B cell (primary cell): ENCODE measurements at regions not wholly inside any gene's neighbourhood (a gene's known extent, or its start where the extent isn't known, plus 50 kb on each side); places are given as distances from the start of the nearest gene placed in this dataset.

Source experiments
- ATAC-seq: fragments of 200-7000 bp; cut with Tn5 transposase; one replicate; pipeline ENCODE4 v1.10.0; 2021; ENCODE audit warnings: low read depth, mild to moderate bottlenecking, moderate number of reproducible peaks, moderate library complexity
- CTCF ChIA-PET: fragments of 350-600 bp; sonication (Branson Sonifier 250); formaldehyde crosslinking; loops from one replicate; lab custom pipeline; 2021; ENCODE audit warnings: antibody characterized with exemption, inconsistent platforms; lab: Charles Lee
- POLR2A ChIA-PET: fragments of 350-600 bp; sonication (Branson Sonifier 250); formaldehyde crosslinking; loops from one replicate; lab custom pipeline; 2021; ENCODE audit warnings: antibody characterized with exemption; lab: Charles Lee
- DNase-seq: peaks from one replicate; pipeline ENCODE4 v3.0.0; 2013
- H2AFZ ChIP-seq: 2 replicates; pipeline ENCODE4 v1.6.1; 2012; ENCODE audit warnings: mild to moderate bottlenecking, low read depth, low read length; ENCODE audit not compliant: insufficient read depth, poor library complexity, severe bottlenecking
- H3K27ac ChIP-seq, 2 donors: 1 replicate in 1 of 2; 2 replicates in 1 of 2; pipeline ENCODE4 v1.5.1; 2012 to 2013; ENCODE audit warnings: low read length in 2 of 2, mild to moderate bottlenecking in 2 of 2, moderate library complexity in 1 of 2
- H3K27me3 ChIP-seq, 4 experiments: fragments of 200-600 bp in 1 of 4; sonication (generic) in 1 of 4; replicated peaks in 1 of 4; 1 replicate in 2 of 4; 2 replicates in 2 of 4; pipeline versions ENCODE4 v1.6.1 to v1.7.0; 2013 to 2016; ENCODE audit warnings: low read length in 3 of 4, mild to moderate bottlenecking in 2 of 4, mixed read lengths in 1 of 4, moderate library complexity in 1 of 4; ENCODE audit not compliant: insufficient read depth in 4 of 4, control insufficient read depth in 3 of 4; ENCODE audit errors: control extremely low read depth in 1 of 4
- H3K36me3 ChIP-seq, 2 experiments: replicated peaks in 1 of 2; 1 replicate in 1 of 2; 2 replicates in 1 of 2; pipeline versions ENCODE4 v1.6.1 to v1.7.1; 2013; ENCODE audit warnings: low read length in 1 of 2; ENCODE audit not compliant: insufficient read depth in 2 of 2, control insufficient read depth in 1 of 2; ENCODE audit errors: control extremely low read depth in 1 of 2, extremely low read depth in 1 of 2
- H3K4me1 ChIP-seq, 2 donors: fragments of 200-600 bp in 1 of 2; sonication (generic) in 1 of 2; 1 replicate in 1 of 2; 2 replicates in 1 of 2; pipeline versions ENCODE4 v1.5.1 to v1.6.1; 2013 to 2017; ENCODE audit warnings: low read length in 2 of 2; ENCODE audit not compliant: control insufficient read depth in 2 of 2, insufficient read depth in 2 of 2
- H3K4me2 ChIP-seq: replicated peaks from 2 replicates; pipeline ENCODE3; 2012; ENCODE audit warnings: mild to moderate bottlenecking, low read depth, low read length; ENCODE audit not compliant: poor library complexity, severe bottlenecking
- H3K4me3 ChIP-seq, 5 experiments: fragments of 200-600 bp in 1 of 5; sonication (generic) in 1 of 5; 1 replicate in 3 of 5; 2 replicates in 2 of 5; pipeline versions ENCODE4 v1.5.1 to v1.7.0; 2011 to 2016; ENCODE audit warnings: low read length in 4 of 5, mild to moderate bottlenecking in 4 of 5, low read depth in 2 of 5, control low read depth in 1 of 5, moderate library complexity in 1 of 5; ENCODE audit not compliant: insufficient read depth in 1 of 5; ENCODE audit errors: control extremely low read depth in 1 of 5, extremely low read depth in 1 of 5
- H3K79me2 ChIP-seq: fragments of 200-600 bp; sonication (generic); one replicate; pipeline ENCODE4 v1.6.0; 2016; ENCODE audit warnings: low read length; ENCODE audit not compliant: control insufficient read depth, insufficient read depth
- H3K9ac ChIP-seq: fragments of 200-600 bp; sonication (generic); 2 replicates; pipeline ENCODE4 v1.6.1; 2017; ENCODE audit warnings: mild to moderate bottlenecking, low read length, moderate library complexity
- H3K9me3 ChIP-seq, 3 donors: one replicate each; pipeline versions ENCODE4 v1.6.1 to v1.7.1; 2013; ENCODE audit warnings: low read length in 2 of 3; ENCODE audit not compliant: control insufficient read depth in 2 of 3, insufficient read depth in 1 of 3; ENCODE audit errors: control extremely low read depth in 1 of 3
- H4K20me1 ChIP-seq: 2 replicates; pipeline ENCODE4 v1.6.0; 2012; ENCODE audit warnings: mild to moderate bottlenecking, low read length; ENCODE audit not compliant: insufficient read depth, control insufficient read depth, poor library complexity, severe bottlenecking
- H3K27ac Mint-ChIP-seq: one replicate; pipeline ENCODE4 v1.8.0; 2021; ENCODE audit warnings: mixed read lengths
- H3K27me3 Mint-ChIP-seq: one replicate; pipeline ENCODE4 v1.8.0; 2021; ENCODE audit warnings: mixed read lengths
- H3K4me1 Mint-ChIP-seq: one replicate; pipeline ENCODE4 v1.8.0; 2021; ENCODE audit warnings: mixed read lengths
- H3K4me3 Mint-ChIP-seq: one replicate; pipeline ENCODE4 v1.8.0; 2021; ENCODE audit warnings: mixed read lengths
- H3K9me3 Mint-ChIP-seq: one replicate; pipeline ENCODE4 v1.8.0; 2022; ENCODE audit warnings: mixed read lengths; ENCODE audit not compliant: insufficient read depth
- EZH2 ChIP-seq: IDR thresholded peaks from 2 replicates; pipeline ENCODE4 v1.6.1; 2012; ENCODE audit warnings: borderline replicate concordance, low read depth, mild to moderate bottlenecking, moderate library complexity, low read length; ENCODE audit not compliant: insufficient read depth, poor library complexity, severe bottlenecking
- WGBS: methylation state at CpG from one replicate; pipeline ENCODE4 v1.1.5; 2013; ENCODE audit warnings: missing lambda C conversion rate; ENCODE audit not compliant: insufficient coverage; 5-methylcytosine and 5-hydroxymethylcytosine counted together
- intact Hi-C: fragments of 100-400 bp; cut with micrococcal nuclease; formaldehyde crosslinking; loops from one replicate; pipeline ENCODE4 v1.10.0; 2022
- TF ChIP-seq, protein P1 (sequence below): fragments of 200-600 bp; IDR thresholded peaks from one replicate; pipeline ENCODE4 v1.8.0; 2022; ENCODE audit warnings: antibody characterized with exemption, mild to moderate bottlenecking

DNA sequence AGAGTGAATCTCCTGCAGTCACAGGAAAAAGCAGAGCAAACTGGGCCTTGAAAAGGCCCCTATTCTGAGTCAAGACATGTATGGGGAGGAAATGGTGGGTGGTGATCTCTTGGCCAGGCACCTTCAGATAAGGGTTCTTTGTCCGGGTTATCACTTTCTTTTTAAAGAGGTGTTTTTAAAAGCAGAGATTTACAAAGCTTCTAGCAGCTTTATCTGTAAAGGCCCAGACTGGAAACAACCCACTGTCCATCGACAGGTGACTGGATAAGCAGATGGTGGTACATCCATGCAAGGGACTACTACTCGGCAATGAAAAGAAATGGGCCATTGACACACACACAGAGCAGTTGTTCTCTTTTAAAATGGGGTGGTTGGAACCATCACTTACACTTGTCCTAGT is 596.7 kb upstream of the MKI67 start:
- no CpG with 5 or more reads among the region's 3 CpGs for WGBS
- H3K4me3 ChIP-seq: no peak overlapping the region
- no peaks in the 10 kb centered on the region for H3K79me2 ChIP-seq
- H3K27ac ChIP-seq: no peak overlapping the region
- intact Hi-C loops: no loop called here
- POLR2A ChIA-PET: no interaction called here
- H3K9ac ChIP-seq: no peak overlapping the region
- Mint-ChIP-seq H3K27me3 (no peaks in the 10 kb centered on the region), H3K9me3 (no peaks in the 10 kb centered on the region), H3K27ac (no peak overlapping the region), H3K4me1 (no peaks in the 10 kb centered on the region), H3K4me3 (no peak overlapping the region)
- H3K9me3 ChIP-seq: peaks cover 0 to 20% (median 0%) of the 10 kb centered on the region in 3 donors
- no peak overlapping the region for H3K4me2 ChIP-seq
- DNase-seq (no peak), ATAC-seq (no peak)
- H3K36me3 ChIP-seq: no peaks in the 10 kb centered on the region
- TF ChIP-seq, protein P1, sequence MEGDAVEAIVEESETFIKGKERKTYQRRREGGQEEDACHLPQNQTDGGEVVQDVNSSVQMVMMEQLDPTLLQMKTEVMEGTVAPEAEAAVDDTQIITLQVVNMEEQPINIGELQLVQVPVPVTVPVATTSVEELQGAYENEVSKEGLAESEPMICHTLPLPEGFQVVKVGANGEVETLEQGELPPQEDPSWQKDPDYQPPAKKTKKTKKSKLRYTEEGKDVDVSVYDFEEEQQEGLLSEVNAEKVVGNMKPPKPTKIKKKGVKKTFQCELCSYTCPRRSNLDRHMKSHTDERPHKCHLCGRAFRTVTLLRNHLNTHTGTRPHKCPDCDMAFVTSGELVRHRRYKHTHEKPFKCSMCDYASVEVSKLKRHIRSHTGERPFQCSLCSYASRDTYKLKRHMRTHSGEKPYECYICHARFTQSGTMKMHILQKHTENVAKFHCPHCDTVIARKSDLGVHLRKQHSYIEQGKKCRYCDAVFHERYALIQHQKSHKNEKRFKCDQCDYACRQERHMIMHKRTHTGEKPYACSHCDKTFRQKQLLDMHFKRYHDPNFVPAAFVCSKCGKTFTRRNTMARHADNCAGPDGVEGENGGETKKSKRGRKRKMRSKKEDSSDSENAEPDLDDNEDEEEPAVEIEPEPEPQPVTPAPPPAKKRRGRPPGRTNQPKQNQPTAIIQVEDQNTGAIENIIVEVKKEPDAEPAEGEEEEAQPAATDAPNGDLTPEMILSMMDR: no peak
- TF ChIP-seq EZH2: no peak
- no peaks in the 10 kb centered on the region for H3K27me3 ChIP-seq
- no peaks in the 10 kb centered on the region for H4K20me1 ChIP-seq
- CTCF ChIA-PET: no interaction called here
- H3K4me1 ChIP-seq: no peaks in the 10 kb centered on the region
- H2AFZ ChIP-seq: no peak overlapping the region

DNA sequence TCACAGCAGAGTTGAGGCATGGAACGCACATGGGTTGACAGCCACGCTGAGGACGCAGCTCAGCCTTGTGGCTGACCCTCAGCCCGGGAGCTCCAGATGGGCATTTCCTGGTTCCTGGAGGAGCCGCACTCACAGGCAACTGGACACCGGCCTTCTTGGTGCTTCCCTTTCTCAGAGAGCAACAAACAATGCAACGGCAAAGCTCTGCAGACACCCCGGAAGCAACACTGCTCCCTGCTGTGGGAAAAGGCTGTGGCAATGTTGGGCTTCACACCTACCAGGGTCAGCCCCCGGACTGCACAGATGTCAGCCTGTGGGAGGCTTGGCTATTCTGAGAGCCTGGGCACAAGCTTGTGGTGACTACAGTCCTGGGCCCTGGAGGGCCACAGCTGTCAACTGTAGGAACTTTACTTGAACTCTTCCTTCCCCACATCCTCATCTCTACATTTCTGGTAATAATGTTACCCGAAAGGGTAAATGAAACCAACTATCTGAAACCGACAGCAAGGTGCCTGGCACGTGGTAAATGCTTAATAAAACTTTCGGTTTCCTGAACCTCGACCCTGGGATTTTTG is 597.5 kb upstream of the MKI67 start:
- Histone ChIP-seq H3K36me3 (no peaks in the 10 kb centered on the region), H3K4me1 (no peaks in the 10 kb centered on the region), H3K4me3 (no peak overlapping the region), H2AFZ (no peak overlapping the region), H3K79me2 (no peaks in the 10 kb centered on the region), H3K27ac (no peak overlapping the region), H3K27me3 (no peaks in the 10 kb centered on the region), H4K20me1 (no peaks in the 10 kb centered on the region), H3K4me2 (no peak overlapping the region), H3K9ac (no peak overlapping the region), H3K9me3 (peaks cover 0 to 18% (median 0%) of the 10 kb centered on the region in 3 donors)
- Mint-ChIP-seq H3K27me3 (no peaks in the 10 kb centered on the region), H3K9me3 (no peaks in the 10 kb centered on the region), H3K4me1 (no peaks in the 10 kb centered on the region), H3K4me3 (no peak overlapping the region), H3K27ac (no peak overlapping the region)
- no peak for DNase-seq
- TF ChIP-seq EZH2: no peak
- TF ChIP-seq, protein P1: no peak
- no peak for ATAC-seq
- ChIA-PET POLR2A (no interaction called here), CTCF (no interaction called here)
- intact Hi-C loops: no loop called here
- WGBS: 71% methylated on average over 14 of the region's 14 CpGs
